WTC11 (cell line): ENCODE measurements at regions not wholly inside any gene's neighbourhood (a gene's known extent, or its start where the extent isn't known, plus 50 kb on each side); places are given as distances from the start of the nearest gene placed in this dataset.

ENCODE experiments used
- ATAC-seq: fragments of 200-7000 bp; cut with Tn5 transposase; 2 replicates; pipeline ENCODE4 v1.10.0; 2021; ENCODE audit warnings: mild to moderate bottlenecking, moderate library complexity
- CTCF ChIA-PET: fragments of 300-600 bp; sonication (Branson Sonifier 250); formaldehyde crosslinking; loops from one replicate; lab custom pipeline; 2021; ENCODE audit warnings: antibody characterized with exemption; lab: Charles Lee
- POLR2A ChIA-PET: fragments of 350-600 bp; sonication (Branson Sonifier 250); formaldehyde crosslinking; loops from one replicate; lab custom pipeline; 2021; ENCODE audit warnings: antibody characterized with exemption; lab: Charles Lee
- DNase-seq: peaks from one replicate; pipeline ENCODE4 v3.0.0; 2021; ENCODE audit warnings: low spot score
- H3K27ac Mint-ChIP-seq: 2 replicates; pipeline ENCODE4 v1.8.0; 2021; ENCODE audit warnings: mixed read lengths
- H3K27me3 Mint-ChIP-seq: 2 replicates; pipeline ENCODE4 v1.8.0; 2021; ENCODE audit warnings: low read depth, mild to moderate bottlenecking, moderate library complexity, mixed read lengths
- H3K36me3 Mint-ChIP-seq: 2 replicates; pipeline ENCODE4 v1.8.0; 2021; ENCODE audit warnings: mixed read lengths
- H3K4me1 Mint-ChIP-seq: 2 replicates; pipeline ENCODE4 v1.8.0; 2022; ENCODE audit warnings: mixed read lengths
- H3K4me3 Mint-ChIP-seq: 2 replicates; pipeline ENCODE4 v1.8.0; 2021; ENCODE audit warnings: mild to moderate bottlenecking, moderate library complexity, mixed read lengths
- H3K9me3 Mint-ChIP-seq: 2 replicates; pipeline ENCODE4 v1.8.0; 2021; ENCODE audit warnings: mixed read lengths
- AFF4 ChIP-seq: sonication (generic); formaldehyde crosslinking; IDR thresholded peaks from 2 replicates; pipeline ENCODE4 v1.8.1; 2023; ENCODE audit warnings: mild to moderate bottlenecking, missing genetic modification reagents, borderline replicate concordance
- CDX4 ChIP-seq: fragments of 250-450 bp; sonication (Bioruptor Pico); IDR thresholded peaks from 2 replicates; pipeline ENCODE4 v1.9.0; 2021; ENCODE audit warnings: moderate library complexity, mild to moderate bottlenecking, inconsistent platforms, borderline replicate concordance
- E2F5 ChIP-seq: sonication (generic); formaldehyde crosslinking; IDR thresholded peaks from 2 replicates; pipeline ENCODE4 v1.8.1; 2022; ENCODE audit warnings: mild to moderate bottlenecking, moderate library complexity, missing genetic modification reagents
- ETV6 ChIP-seq: sonication (generic); formaldehyde crosslinking; IDR thresholded peaks from 2 replicates; pipeline ENCODE4 v1.8.1; 2022; ENCODE audit warnings: mild to moderate bottlenecking, missing genetic modification reagents
- FOXJ3 ChIP-seq: sonication (generic); formaldehyde crosslinking; IDR thresholded peaks from 2 replicates; pipeline ENCODE4 v1.9.0; 2021; ENCODE audit warnings: missing genetic modification reagents, mild to moderate bottlenecking, borderline replicate concordance
- FOXP1 ChIP-seq: sonication (generic); formaldehyde crosslinking; IDR thresholded peaks from 2 replicates; pipeline ENCODE4 v1.8.0; 2022; ENCODE audit warnings: missing genetic modification reagents, mild to moderate bottlenecking, moderate library complexity, borderline replicate concordance
- GABPB1 ChIP-seq: sonication (generic); formaldehyde crosslinking; IDR thresholded peaks from 2 replicates; pipeline ENCODE4 v1.8.1; 2023; ENCODE audit warnings: mild to moderate bottlenecking, missing genetic modification reagents
- MYBL2 ChIP-seq: sonication (generic); formaldehyde crosslinking; IDR thresholded peaks from 2 replicates; pipeline ENCODE4 v1.8.1; 2023; ENCODE audit warnings: mild to moderate bottlenecking, moderate library complexity, missing genetic modification reagents
- NR1H2 ChIP-seq: sonication (generic); formaldehyde crosslinking; IDR thresholded peaks from 2 replicates; pipeline ENCODE4 v1.9.0; 2021; ENCODE audit warnings: mild to moderate bottlenecking, moderate library complexity, missing genetic modification reagents
- ZNF138 ChIP-seq: sonication (generic); formaldehyde crosslinking; conservative IDR thresholded peaks from 2 replicates; pipeline ENCODE4 v1.8.1; 2022; ENCODE audit warnings: mild to moderate bottlenecking, moderate library complexity, missing genetic modification reagents
- TF ChIP-seq, protein P1 (sequence below): fragments of 250-450 bp; sonication (Bioruptor Pico); IDR thresholded peaks from 2 replicates; pipeline ENCODE4 v1.9.0; 2021; ENCODE audit warnings: mild to moderate bottlenecking

- peaks cover 6% of the 10 kb centered on the region for H3K4me1 Mint-ChIP-seq
- POLR2A ChIA-PET = no interaction called here
- TF ChIP-seq ETV6 (no peak), NR1H2 (no peak)
- H3K9me3 Mint-ChIP-seq = peaks cover 28% of the 10 kb centered on the region
- DNase-seq (no peak), ATAC-seq (no peak)
- H3K36me3 Mint-ChIP-seq = peaks cover 20% of the 10 kb centered on the region
- no peak overlapping the region for H3K4me3 Mint-ChIP-seq
- H3K27me3 Mint-ChIP-seq = peaks cover 14% of the 10 kb centered on the region
- CTCF ChIA-PET = interaction anchor here (1.2 kb wide), 1 partner anchor 111 kb away, joined by 6 read pairs; no protein-coding TSS in a partner anchor
- no peak overlapping the region for H3K27ac Mint-ChIP-seq
These were observed 70.0 kb upstream of the PLEKHG1 start for GRCh38 chr6:150529646-150530045.

DNA sequence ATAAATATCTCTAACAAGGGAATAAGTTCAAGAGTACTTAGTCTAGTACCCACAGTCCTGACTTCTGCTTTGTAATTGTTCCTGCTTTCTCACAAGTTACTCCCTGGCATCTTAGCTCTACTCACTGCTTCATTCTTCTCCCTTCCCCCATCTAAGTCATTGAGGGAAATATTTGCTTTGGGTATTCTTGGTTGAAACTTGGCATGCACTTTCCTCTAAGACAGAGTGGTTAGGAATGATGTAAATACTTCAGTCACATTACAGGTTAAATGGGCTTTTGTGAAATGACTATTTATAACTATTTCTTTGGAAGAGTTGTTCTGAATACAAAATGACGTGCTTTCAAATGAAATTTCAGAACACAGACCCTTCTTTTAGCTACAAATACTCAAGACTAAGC, 67.7 kb upstream of the PLEKHG1 start:
- Mint-ChIP-seq H3K4me1 (peaks cover 6% of the 10 kb centered on the region), H3K9me3 (peaks cover 8% of the 10 kb centered on the region), H3K27me3 (peaks cover 11% of the 10 kb centered on the region), H3K4me3 (no peak overlapping the region), H3K27ac (no peak overlapping the region), H3K36me3 (peaks cover 4% of the 10 kb centered on the region)
- ATAC-seq (no peak), DNase-seq (no peak)
- CTCF ChIA-PET = no interaction called here
- TF ChIP-seq E2F5 (CRISPR knock-in tag) (no peak), AFF4 (CRISPR knock-in tag) (no peak), FOXJ3 (CRISPR knock-in tag) (no peak), ZNF138 (CRISPR knock-in tag) (no peak)
- TF ChIP-seq, protein P1, sequence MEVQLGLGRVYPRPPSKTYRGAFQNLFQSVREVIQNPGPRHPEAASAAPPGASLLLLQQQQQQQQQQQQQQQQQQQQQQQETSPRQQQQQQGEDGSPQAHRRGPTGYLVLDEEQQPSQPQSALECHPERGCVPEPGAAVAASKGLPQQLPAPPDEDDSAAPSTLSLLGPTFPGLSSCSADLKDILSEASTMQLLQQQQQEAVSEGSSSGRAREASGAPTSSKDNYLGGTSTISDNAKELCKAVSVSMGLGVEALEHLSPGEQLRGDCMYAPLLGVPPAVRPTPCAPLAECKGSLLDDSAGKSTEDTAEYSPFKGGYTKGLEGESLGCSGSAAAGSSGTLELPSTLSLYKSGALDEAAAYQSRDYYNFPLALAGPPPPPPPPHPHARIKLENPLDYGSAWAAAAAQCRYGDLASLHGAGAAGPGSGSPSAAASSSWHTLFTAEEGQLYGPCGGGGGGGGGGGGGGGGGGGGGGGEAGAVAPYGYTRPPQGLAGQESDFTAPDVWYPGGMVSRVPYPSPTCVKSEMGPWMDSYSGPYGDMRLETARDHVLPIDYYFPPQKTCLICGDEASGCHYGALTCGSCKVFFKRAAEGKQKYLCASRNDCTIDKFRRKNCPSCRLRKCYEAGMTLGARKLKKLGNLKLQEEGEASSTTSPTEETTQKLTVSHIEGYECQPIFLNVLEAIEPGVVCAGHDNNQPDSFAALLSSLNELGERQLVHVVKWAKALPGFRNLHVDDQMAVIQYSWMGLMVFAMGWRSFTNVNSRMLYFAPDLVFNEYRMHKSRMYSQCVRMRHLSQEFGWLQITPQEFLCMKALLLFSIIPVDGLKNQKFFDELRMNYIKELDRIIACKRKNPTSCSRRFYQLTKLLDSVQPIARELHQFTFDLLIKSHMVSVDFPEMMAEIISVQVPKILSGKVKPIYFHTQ (CRISPR knock-in tag) = no peak
- POLR2A ChIA-PET = no interaction called here

- H3K4me3 Mint-ChIP-seq = no peak overlapping the region
- no peaks in the 10 kb centered on the region for H3K4me1 Mint-ChIP-seq
- POLR2A ChIA-PET = no interaction called here
- H3K36me3 Mint-ChIP-seq = peaks cover 4% of the 10 kb centered on the region; the same call in 1 of the 2 replicates
- CTCF ChIA-PET = interaction anchor here (1.0 kb wide), 1 partner anchor 151 kb away, joined by 3 read pairs; no protein-coding TSS in a partner anchor
- H3K27ac Mint-ChIP-seq = no peak overlapping the region
- ATAC-seq (no peak), DNase-seq (no peak)
- peaks cover 23% of the 10 kb centered on the region for H3K9me3 Mint-ChIP-seq
- H3K27me3 Mint-ChIP-seq = peaks cover 5% of the 10 kb centered on the region; the same call in 1 of the 2 replicates
- TF ChIP-seq CDX4 (CRISPR knock-in tag) = no peak
- TF ChIP-seq FOXP1 (CRISPR knock-in tag) = no peak
- no peak for TF ChIP-seq MYBL2 (CRISPR knock-in tag)
- TF ChIP-seq GABPB1 (CRISPR knock-in tag) = no peak
These were observed 65.1 kb upstream of the PLEKHG1 start for GRCh38 chr6:150534553-150534952.
